Endothelial cell of umbilical vein (primary cell): ENCODE measurements at regions not wholly inside any gene's neighbourhood (a gene's known extent, or its start where the extent isn't known, plus 50 kb on each side); places are given as distances from the start of the nearest gene placed in this dataset.

Experiments
- CTCF ChIP-seq, 2 donors: IDR thresholded peaks; 1 replicate in 1 of 2; 2 replicates in 1 of 2; pipeline ENCODE4 v1.5.1; 2011; ENCODE audit warnings: low read length in 2 of 2, mild to moderate bottlenecking in 2 of 2, moderate library complexity in 2 of 2, control low read depth in 1 of 2, inconsistent platforms in 1 of 2, low read depth in 1 of 2; ENCODE audit not compliant: insufficient read depth in 1 of 2; ENCODE audit errors: extremely low read depth in 1 of 2
- EZH2 ChIP-seq: IDR thresholded peaks from 2 replicates; pipeline ENCODE4 v1.6.1; 2012; ENCODE audit warnings: borderline replicate concordance, low read depth, mild to moderate bottlenecking, moderate library complexity, low read length, inconsistent platforms; ENCODE audit not compliant: severe bottlenecking
- FOS ChIP-seq: IDR thresholded peaks from 2 replicates; pipeline ENCODE4 v1.6.1; 2011; ENCODE audit warnings: mild to moderate bottlenecking, low read length, moderate library complexity, borderline replicate concordance; ENCODE audit not compliant: insufficient read depth
- GATA2 ChIP-seq: IDR thresholded peaks from 2 replicates; pipeline ENCODE4 v1.7.0; 2011; ENCODE audit warnings: low read depth, mild to moderate bottlenecking, moderate library complexity, mixed read lengths, low read length; ENCODE audit not compliant: insufficient read length, insufficient read depth
- JUN ChIP-seq: IDR thresholded peaks from 2 replicates; pipeline ENCODE4 v1.6.1; 2011; ENCODE audit warnings: borderline replicate concordance, low read depth; ENCODE audit not compliant: insufficient read length, insufficient read depth
- MAX ChIP-seq: IDR thresholded peaks from 2 replicates; pipeline ENCODE4 v1.6.1; 2011; ENCODE audit not compliant: insufficient read depth, insufficient read length
- POLR2A ChIP-seq: IDR thresholded peaks from 2 replicates; pipeline ENCODE4 v1.6.1; 2012; ENCODE audit warnings: low read depth, mild to moderate bottlenecking, control low read depth, low read length
- POLR2AphosphoS5 ChIP-seq: IDR thresholded peaks from 2 replicates; pipeline ENCODE4 v1.6.1; 2012; ENCODE audit warnings: low read depth, mild to moderate bottlenecking, control low read depth, low read length, moderate library complexity; ENCODE audit not compliant: insufficient read depth

GRCh38 chr7:85771516-85771915 lies 584.7 kb upstream of the SEMA3D start:
- TF ChIP-seq CTCF (IDR thresholded peaks at IDR 0.05; ENCODE audit: extremely low read depth in 1 of 2, insufficient read depth in 1 of 2, low read depth in 1 of 2, low read length in 2 of 2) (no peak), EZH2 (no peak), MAX (no peak), POLR2AphosphoS5 (no peak), POLR2A (no peak), GATA2 (no peak), JUN (no peak), FOS (no peak)
